Psoas muscle (tissue), 7 donors: ENCODE measurements at regions not wholly inside any gene's neighbourhood (a gene's known extent, or its start where the extent isn't known, plus 50 kb on each side); places are given as distances from the start of the nearest gene placed in this dataset.

Source experiments
- ATAC-seq, 4 donors: fragments of 200-7000 bp; cut with Tn5 transposase; one replicate each; pipeline ENCODE4 v1.9.1; 2020; ENCODE audit warnings: moderate library complexity in 3 of 4, mild to moderate bottlenecking in 2 of 4
- DNase-seq, 2 donors: peaks; one replicate each; pipeline ENCODE4 v3.0.0-alpha.2; 2020
- H3K27ac ChIP-seq: fragments of 200-600 bp; one replicate; pipeline ENCODE4 v1.8.0; 2022
- H3K27me3 ChIP-seq, 3 donors: fragments of 200-600 bp in 1 of 3; one replicate each; pipeline versions ENCODE4 v1.6.1 to v1.8.0; 2013 to 2022; ENCODE audit warnings: low read length in 2 of 3, mild to moderate bottlenecking in 2 of 3, moderate library complexity in 1 of 3; ENCODE audit not compliant: insufficient read depth in 3 of 3
- H3K36me3 ChIP-seq, 2 donors: fragments of 200-600 bp in 1 of 2; one replicate each; pipeline versions ENCODE4 v1.6.1 to v1.8.0; 2013 to 2022; ENCODE audit warnings: low read depth in 1 of 2, mild to moderate bottlenecking in 1 of 2, moderate library complexity in 1 of 2; ENCODE audit not compliant: insufficient read depth in 1 of 2
- H3K4me1 ChIP-seq: fragments of 200-600 bp; one replicate; pipeline ENCODE4 v1.8.0; 2022
- H3K4me3 ChIP-seq: fragments of 200-600 bp; one replicate; pipeline ENCODE4 v1.8.0; 2022; ENCODE audit warnings: mild to moderate bottlenecking
- H3K9me3 ChIP-seq: fragments of 200-600 bp; one replicate; pipeline ENCODE4 v1.8.0; 2022
- WGBS, 3 donors: extraction: QIAGEN DNeasy Blood & Tissue Kit; methylation state at CpG; one replicate each; pipeline versions ENCODE4 v1.1.6 to v1.1.7; 2013; 5-methylcytosine and 5-hydroxymethylcytosine counted together
- intact Hi-C, 2 donors: fragments of 100-400 bp; cut with DNase I; formaldehyde crosslinking; loops; one replicate each; pipeline versions ENCODE4 v1.11.0 to v1.14.2; 2022
- TF ChIP-seq, protein P1 (sequence below): fragments of 200-600 bp; IDR thresholded peaks from one replicate; pipeline ENCODE4 v1.8.0; 2022; ENCODE audit warnings: antibody characterized with exemption
- donor health status: healthy with polysubstance abuse.
- donor health status: DM: no; HTN: no; CAD: no; lungs with moderate emphysema.
- donor health status: Bipolar disorder and iron deficiency.
- donor health status: healthy.
- donor health status: DM: yes; HTN: yes; CAD: no.
- donor health status: DM: no; HTN: no; CAD: no.
- donor health status: DM: yes; HTN: yes; CAD: no.

DNA sequence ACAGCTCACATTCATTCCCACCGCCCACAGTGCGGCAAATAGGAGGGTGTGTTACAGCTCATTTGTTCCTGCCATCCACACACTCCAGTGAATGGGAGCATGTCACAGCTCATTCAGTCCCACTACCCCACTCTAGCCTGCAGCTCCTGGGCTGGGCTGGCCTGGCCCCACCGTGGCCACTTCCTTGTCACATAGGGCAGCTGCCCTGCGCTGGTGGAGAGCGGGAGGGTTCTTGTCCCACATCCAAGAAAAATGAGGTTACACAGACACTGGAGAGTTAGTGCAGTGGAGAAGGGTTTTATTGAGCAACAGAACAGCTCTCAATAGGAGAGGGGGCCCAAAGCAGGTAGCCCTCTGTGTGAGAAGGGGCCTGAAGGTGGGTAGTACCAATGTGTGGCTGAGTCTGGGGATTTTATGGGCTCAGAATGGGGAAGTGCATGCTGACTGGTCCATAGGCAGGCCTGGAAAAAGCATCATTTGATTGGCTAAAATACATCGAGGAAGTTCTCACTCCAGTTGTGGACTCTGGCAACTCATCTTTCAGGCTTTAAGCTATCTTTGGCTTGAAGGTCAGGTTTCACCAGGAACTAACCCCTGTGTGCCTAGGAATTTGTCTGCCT lies 249.7 kb downstream of the ETAA1 start:
- 80 to 90% (median 90%) methylated on average over 6 of the region's 6 CpGs for WGBS, 3 donors
- H3K27ac ChIP-seq = no peak overlapping the region
- intact Hi-C loops = loop anchor here (5.0 to 10.0 kb wide), 3 partner anchors 185 to 252 kb away; partner anchors contain the start of gene ETAA1 (in 1 of the 2)

DNA sequence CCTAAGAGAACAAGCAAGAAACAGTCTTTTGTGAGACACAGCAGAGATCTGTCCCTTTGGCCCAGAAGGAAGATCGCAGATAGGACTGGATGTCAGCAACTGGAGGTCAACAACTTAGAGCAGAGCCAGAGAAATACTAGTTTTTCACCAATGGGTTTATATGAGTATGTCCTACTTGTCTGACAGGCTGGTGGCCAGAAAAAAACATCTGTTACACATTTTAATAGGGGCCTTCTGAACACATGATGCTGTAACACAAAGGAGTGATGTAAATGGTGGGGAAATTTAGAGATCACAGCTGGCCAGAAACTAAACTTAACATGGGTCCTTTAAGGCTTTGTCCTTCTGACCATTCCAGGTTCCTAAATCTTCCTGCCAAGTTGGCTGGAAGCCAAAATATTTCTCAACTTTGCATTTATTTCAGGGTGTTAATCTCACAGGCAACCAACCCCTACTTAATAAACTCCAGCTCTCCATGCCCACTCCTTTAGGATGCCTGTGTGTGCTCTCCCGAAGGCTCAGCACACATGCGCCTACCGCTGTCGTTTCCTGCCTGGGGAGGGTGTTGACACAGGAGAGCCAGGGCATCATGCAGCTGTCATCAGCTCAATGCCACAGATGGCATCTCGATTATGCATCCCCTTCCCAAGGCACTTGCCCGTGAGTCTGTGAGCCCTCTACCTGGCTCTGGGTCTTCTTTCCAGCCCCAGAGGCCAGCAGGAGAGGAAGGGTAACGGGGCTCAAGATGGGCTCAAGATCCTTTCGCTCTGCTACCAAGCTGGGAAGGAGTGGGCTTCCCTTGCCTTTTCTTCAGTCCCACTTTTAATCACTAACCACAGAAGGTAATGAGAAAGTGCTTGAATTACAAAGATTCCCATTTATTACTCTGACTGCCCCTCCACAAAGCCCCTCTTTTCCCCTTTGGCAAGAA lies 252.5 kb downstream of the ETAA1 start:
- Histone ChIP-seq H3K9me3 (no peaks in the 10 kb centered on the region), H3K27ac (peak overlapping the region; percentile 80), H3K4me3 (no peak overlapping the region), H3K36me3 (no peaks in the 10 kb centered on the region), H3K4me1 (peaks cover 26% of the 10 kb centered on the region), H3K27me3 (no peaks in the 10 kb centered on the region)
- TF ChIP-seq, protein P1, sequence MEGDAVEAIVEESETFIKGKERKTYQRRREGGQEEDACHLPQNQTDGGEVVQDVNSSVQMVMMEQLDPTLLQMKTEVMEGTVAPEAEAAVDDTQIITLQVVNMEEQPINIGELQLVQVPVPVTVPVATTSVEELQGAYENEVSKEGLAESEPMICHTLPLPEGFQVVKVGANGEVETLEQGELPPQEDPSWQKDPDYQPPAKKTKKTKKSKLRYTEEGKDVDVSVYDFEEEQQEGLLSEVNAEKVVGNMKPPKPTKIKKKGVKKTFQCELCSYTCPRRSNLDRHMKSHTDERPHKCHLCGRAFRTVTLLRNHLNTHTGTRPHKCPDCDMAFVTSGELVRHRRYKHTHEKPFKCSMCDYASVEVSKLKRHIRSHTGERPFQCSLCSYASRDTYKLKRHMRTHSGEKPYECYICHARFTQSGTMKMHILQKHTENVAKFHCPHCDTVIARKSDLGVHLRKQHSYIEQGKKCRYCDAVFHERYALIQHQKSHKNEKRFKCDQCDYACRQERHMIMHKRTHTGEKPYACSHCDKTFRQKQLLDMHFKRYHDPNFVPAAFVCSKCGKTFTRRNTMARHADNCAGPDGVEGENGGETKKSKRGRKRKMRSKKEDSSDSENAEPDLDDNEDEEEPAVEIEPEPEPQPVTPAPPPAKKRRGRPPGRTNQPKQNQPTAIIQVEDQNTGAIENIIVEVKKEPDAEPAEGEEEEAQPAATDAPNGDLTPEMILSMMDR = no peak
- intact Hi-C loops = loop anchor here (2.0 to 10.0 kb wide), 8 partner anchors 17 to 1217 kb away; partner anchors contain the start of gene ETAA1 (in 1 of the 2)
- ATAC-seq = peak; percentile 89 to 96 (median 92)
- 16 to 23% (median 17%) methylated on average over 9 of the region's 9 CpGs for WGBS, 3 donors
- peak; percentile 25 to 80 for DNase-seq

More for the DNA sequence above, 249.7 kb downstream of the ETAA1 start:
- no peaks in the 10 kb centered on the region for H3K36me3 ChIP-seq
- H3K4me1 ChIP-seq = peaks cover 26% of the 10 kb centered on the region
- H3K9me3 ChIP-seq = no peaks in the 10 kb centered on the region
- H3K4me3 ChIP-seq = no peak overlapping the region
- H3K27me3 ChIP-seq = no peaks in the 10 kb centered on the region
- DNase-seq (no peak), ATAC-seq (no peak)
- TF ChIP-seq, protein P1 = no peak

DNA sequence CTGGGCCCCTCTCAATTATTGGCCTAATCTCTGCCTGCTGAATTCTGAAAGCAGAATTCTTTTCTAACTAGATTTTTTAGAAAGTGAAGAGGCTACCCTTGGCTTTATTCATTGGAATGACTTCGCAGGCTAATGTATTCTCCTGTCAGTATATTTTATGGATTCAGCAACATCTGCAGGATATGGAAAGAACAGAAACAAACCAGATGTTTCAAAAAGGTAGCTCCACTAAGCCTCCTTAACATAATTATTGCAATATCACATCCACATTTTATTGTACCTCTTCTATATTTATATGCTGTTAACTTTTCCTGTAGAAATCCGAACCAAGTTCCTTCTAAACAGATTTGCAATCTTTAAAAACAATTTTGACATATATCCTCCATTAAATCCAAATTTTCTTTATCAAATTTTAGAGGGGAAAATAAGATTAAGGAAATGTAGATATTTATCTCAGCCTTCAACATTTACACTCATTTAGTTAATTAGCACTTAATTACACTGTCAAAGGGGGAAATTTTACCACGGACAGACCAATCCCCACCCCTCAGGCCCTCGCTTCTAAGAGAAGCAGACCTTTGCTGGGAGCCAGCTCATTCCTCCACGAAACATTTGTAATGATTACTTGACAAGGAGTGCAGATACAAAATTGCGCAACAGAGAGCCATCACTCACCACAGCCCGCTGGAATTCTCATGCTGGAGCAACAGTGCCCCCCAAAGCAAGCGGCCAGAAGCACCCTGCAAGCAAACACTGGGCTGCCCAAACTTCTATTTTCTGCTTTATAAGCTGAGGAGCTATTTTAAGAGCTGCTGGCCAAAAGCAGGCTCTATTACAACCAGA lies 253.4 kb downstream of the ETAA1 start:
- H3K4me1 ChIP-seq = peaks cover 26% of the 10 kb centered on the region
- intact Hi-C loops = loop anchor here (2.0 to 10.0 kb wide), 5 partner anchors 16 to 1218 kb away; no protein-coding TSS in a partner anchor

DNA sequence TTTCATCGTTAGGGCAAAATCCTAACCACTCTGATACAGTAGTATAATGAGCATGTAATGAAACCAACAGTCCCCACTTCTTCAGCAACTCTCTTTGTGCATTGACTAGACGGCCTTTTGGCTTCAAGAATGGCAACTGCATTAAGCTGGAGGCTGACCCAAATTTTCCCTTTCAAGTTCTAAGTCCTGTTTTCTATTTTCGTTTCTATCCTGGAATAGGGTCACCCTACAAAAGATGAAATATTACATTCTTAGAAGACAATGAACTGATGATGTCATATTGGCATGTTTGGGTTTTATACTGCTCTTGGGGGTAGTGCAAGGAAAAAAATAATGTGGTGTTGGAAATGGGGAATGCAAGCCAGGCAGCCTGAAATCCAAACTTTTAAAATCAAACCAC lies 254.4 kb downstream of the ETAA1 start:
- no peaks in the 10 kb centered on the region for H3K27me3 ChIP-seq
- 37 to 51% (median 39%) methylated on average over 3 of the region's 3 CpGs for WGBS, 3 donors
- peak overlapping the region; percentile 80 for H3K27ac ChIP-seq

More for the DNA sequence above, 253.4 kb downstream of the ETAA1 start:
- Histone ChIP-seq H3K27me3 (no peaks in the 10 kb centered on the region), H3K36me3 (no peaks in the 10 kb centered on the region), H3K27ac (peak overlapping the region; percentile 80), H3K9me3 (no peaks in the 10 kb centered on the region), H3K4me3 (no peak overlapping the region)
- ATAC-seq = peak; percentile 82 to 92 (median 88)
- 10 to 16% (median 11%) methylated on average over 8 of the region's 8 CpGs for WGBS, 3 donors
- TF ChIP-seq, protein P1 = peak; percentile 68
- peak; percentile 81 to 89 for DNase-seq

More for the DNA sequence above, 254.4 kb downstream of the ETAA1 start:
- H3K4me1 ChIP-seq = peaks cover 26% of the 10 kb centered on the region
- intact Hi-C loops = loop anchor here (2.0 to 10.0 kb wide), 5 partner anchors 15 to 1219 kb away; no protein-coding TSS in a partner anchor
- H3K9me3 ChIP-seq = no peaks in the 10 kb centered on the region
- H3K4me3 ChIP-seq = no peak overlapping the region
- ATAC-seq = no peak
- no peak for DNase-seq
- H3K36me3 ChIP-seq = no peaks in the 10 kb centered on the region
- TF ChIP-seq, protein P1 = no peak
